OCI-LY7 (cell line): ENCODE measurements at regions not wholly inside any gene's neighbourhood (a gene's known extent, or its start where the extent isn't known, plus 50 kb on each side); places are given as distances from the start of the nearest gene placed in this dataset.

Experiments used
- BruUV-seq: library from RNA; stranded (reverse); fragments of 400-500 nt; replicated peaks from 2 replicates; lab custom pipeline; 2021; lab: Mats Ljungman, UMichigan
- CTCF ChIA-PET: fragments of 300-600 bp; sonication (Branson Sonifier 250); formaldehyde crosslinking; loops from one replicate; lab custom pipeline; 2022; ENCODE audit warnings: antibody characterized with exemption; ENCODE audit not compliant: unreplicated experiment; lab: Charles Lee
- POLR2A ChIA-PET: fragments of 300-600 bp; sonication (Branson Sonifier 250); formaldehyde crosslinking; loops from one replicate; lab custom pipeline; 2022; ENCODE audit warnings: antibody characterized with exemption; lab: Charles Lee
- DNase-seq: peaks from one replicate; pipeline ENCODE4 v3.0.0-alpha.2; 2015; ENCODE audit warnings: low spot score
- H2AFZ ChIP-seq: fragments of 200-600 bp; sonication (generic), shearing (Covaris generic); 2 replicates; pipeline ENCODE4 v1.6.1; 2014; ENCODE audit warnings: mild to moderate bottlenecking, antibody characterized with exemption, low read length, moderate library complexity
- H3K27ac ChIP-seq: fragments of 200-600 bp; sonication (generic); 2 replicates; pipeline ENCODE4 v1.5.1; 2014; ENCODE audit warnings: mixed run types, low read depth, mild to moderate bottlenecking, moderate library complexity, low read length, inconsistent platforms; ENCODE audit not compliant: poor library complexity, severe bottlenecking
- H3K36me3 ChIP-seq: fragments of 200-600 bp; sonication (generic); 2 replicates; pipeline ENCODE4 v1.6.1; 2014; ENCODE audit warnings: mild to moderate bottlenecking, antibody characterized with exemption, low read length, moderate library complexity, mixed read lengths; ENCODE audit not compliant: insufficient read depth
- H3K4me1 ChIP-seq: fragments of 200-600 bp; sonication (generic); 2 replicates; pipeline ENCODE4 v1.5.1; 2014; ENCODE audit warnings: mild to moderate bottlenecking, low read length; ENCODE audit not compliant: insufficient read depth, poor library complexity, severe bottlenecking
- H3K4me2 ChIP-seq: fragments of 200-600 bp; sonication (generic); 2 replicates; pipeline ENCODE4 v1.6.1; 2014; ENCODE audit warnings: mild to moderate bottlenecking, low read length
- H3K4me3 ChIP-seq: fragments of 200-600 bp; sonication (generic); 2 replicates; pipeline ENCODE4 v1.5.1; 2014; ENCODE audit warnings: mild to moderate bottlenecking, low read depth, low read length; ENCODE audit not compliant: poor library complexity, severe bottlenecking
- H3K79me2 ChIP-seq: fragments of 200-600 bp; sonication (generic); 2 replicates; pipeline ENCODE4 v1.6.1; 2016; ENCODE audit warnings: low read depth, mild to moderate bottlenecking, low read length, moderate library complexity, mixed read lengths; ENCODE audit not compliant: insufficient read depth
- H3K9me2 ChIP-seq: fragments of 200-600 bp; sonication (generic); 2 replicates; pipeline ENCODE4 v1.6.1; 2016; ENCODE audit warnings: mild to moderate bottlenecking, low read length, mixed read lengths; ENCODE audit not compliant: insufficient read depth
- H3K9me3 ChIP-seq: fragments of 200-600 bp; sonication (generic); 2 replicates; pipeline ENCODE4 v1.6.1; 2014; ENCODE audit warnings: mild to moderate bottlenecking, mixed run types, low read length, mixed read lengths
- H4K20me1 ChIP-seq: fragments of 200-600 bp; sonication (generic); 2 replicates; pipeline ENCODE4 v1.6.1; 2014; ENCODE audit warnings: mild to moderate bottlenecking, antibody characterized with exemption, low read length, moderate library complexity, mixed read lengths; ENCODE audit not compliant: insufficient read depth
- EZH2phosphoT487 ChIP-seq: fragments of 200-600 bp; sonication (generic); IDR thresholded peaks from 2 replicates; pipeline ENCODE4 v1.6.1; 2018; ENCODE audit warnings: low read depth, borderline replicate concordance, mild to moderate bottlenecking, mixed run types, antibody characterized with exemption, low read length, moderate library complexity, mixed read lengths
- intact Hi-C: fragments of 100-400 bp; cut with micrococcal nuclease; formaldehyde crosslinking; loops from one replicate; pipeline ENCODE4 v1.10.0; 2022; ENCODE audit not compliant: unreplicated experiment
- TF ChIP-seq, protein P1 (sequence below): fragments of 200-600 bp; sonication (generic); conservative IDR thresholded peaks from 2 replicates; pipeline ENCODE4 v1.5.1; 2014; ENCODE audit warnings: mild to moderate bottlenecking, antibody characterized with exemption, low read length, moderate library complexity, mixed read lengths

DNA sequence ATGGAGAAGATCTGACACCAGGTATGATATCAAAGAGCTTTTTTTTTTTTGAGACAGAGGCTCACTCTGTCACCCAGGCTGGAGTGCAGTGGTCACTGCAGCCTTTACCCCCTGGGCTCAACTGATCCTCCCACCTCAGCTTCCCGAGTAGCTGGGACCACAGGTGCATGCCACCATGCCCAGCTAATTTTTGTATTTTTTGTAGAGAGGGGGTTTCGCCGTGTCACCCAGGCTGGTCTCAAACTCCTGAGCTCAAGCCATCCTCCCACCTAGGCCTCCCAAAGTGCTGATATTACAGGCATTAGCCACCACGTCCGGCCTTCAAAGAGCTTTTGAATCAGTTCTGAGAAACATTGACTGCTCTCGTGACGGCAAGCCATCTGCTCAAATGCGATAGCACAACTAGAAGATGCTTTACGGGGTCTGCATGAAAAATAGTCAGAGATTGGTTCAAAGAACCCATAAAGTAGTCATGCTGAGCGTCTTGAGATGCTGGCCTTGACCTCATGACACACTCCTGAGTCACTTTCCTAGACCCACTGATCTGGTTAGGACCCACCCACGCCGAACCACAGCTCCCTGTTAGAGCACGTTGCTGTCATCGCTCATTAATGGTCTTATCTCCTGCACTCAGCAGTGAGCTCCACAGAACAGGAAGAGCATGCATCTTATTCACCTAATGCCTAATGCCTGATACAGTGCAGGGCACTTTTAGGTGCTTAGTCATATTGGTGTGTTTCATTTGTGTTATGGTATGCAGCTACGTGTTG lies 57.0 kb upstream of the NR2F2 start:
- H3K9me3 ChIP-seq = no peaks in the 10 kb centered on the region
- H3K9me2 ChIP-seq = no peaks in the 10 kb centered on the region
- intact Hi-C loops = no loop called here
- H3K79me2 ChIP-seq = no peaks in the 10 kb centered on the region
- H3K36me3 ChIP-seq = no peaks in the 10 kb centered on the region
- H2AFZ ChIP-seq = no peak overlapping the region
- ChIA-PET CTCF (no interaction called here), POLR2A (no interaction called here)
- DNase-seq = no peak
- no peak for TF ChIP-seq EZH2phosphoT487
- TF ChIP-seq, protein P1, sequence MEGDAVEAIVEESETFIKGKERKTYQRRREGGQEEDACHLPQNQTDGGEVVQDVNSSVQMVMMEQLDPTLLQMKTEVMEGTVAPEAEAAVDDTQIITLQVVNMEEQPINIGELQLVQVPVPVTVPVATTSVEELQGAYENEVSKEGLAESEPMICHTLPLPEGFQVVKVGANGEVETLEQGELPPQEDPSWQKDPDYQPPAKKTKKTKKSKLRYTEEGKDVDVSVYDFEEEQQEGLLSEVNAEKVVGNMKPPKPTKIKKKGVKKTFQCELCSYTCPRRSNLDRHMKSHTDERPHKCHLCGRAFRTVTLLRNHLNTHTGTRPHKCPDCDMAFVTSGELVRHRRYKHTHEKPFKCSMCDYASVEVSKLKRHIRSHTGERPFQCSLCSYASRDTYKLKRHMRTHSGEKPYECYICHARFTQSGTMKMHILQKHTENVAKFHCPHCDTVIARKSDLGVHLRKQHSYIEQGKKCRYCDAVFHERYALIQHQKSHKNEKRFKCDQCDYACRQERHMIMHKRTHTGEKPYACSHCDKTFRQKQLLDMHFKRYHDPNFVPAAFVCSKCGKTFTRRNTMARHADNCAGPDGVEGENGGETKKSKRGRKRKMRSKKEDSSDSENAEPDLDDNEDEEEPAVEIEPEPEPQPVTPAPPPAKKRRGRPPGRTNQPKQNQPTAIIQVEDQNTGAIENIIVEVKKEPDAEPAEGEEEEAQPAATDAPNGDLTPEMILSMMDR = no peak
- H3K4me2 ChIP-seq = no peak overlapping the region
- H3K4me1 ChIP-seq = no peaks in the 10 kb centered on the region
- no peaks in the 10 kb centered on the region for H4K20me1 ChIP-seq
- H3K4me3 ChIP-seq = no peak overlapping the region
- BruUV-seq = no TSS peak
- no peak overlapping the region for H3K27ac ChIP-seq

DNA sequence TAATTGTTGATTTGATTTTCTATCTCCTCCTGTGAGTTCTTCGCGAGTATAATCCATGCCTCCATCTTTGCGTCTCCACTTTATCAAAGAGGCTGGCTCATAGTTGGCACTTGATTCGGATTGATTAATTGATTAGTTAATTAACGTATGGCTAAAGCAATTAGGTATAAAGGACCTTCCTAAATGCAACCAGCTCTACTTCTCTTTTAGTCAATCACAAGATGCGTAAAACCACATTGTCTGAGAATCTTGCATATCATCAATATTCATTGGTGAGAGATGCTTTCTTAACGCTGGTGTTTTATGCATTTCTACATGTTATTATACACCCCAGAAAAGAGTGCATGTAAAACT lies 56.4 kb upstream of the NR2F2 start:
- no peaks in the 10 kb centered on the region for H3K9me2 ChIP-seq
- H3K4me3 ChIP-seq = no peak overlapping the region
- no peaks in the 10 kb centered on the region for H3K36me3 ChIP-seq
- H3K9me3 ChIP-seq = no peaks in the 10 kb centered on the region
- no peak overlapping the region for H3K4me2 ChIP-seq
- no TSS peak for BruUV-seq
- H4K20me1 ChIP-seq = no peaks in the 10 kb centered on the region
- ChIA-PET POLR2A (no interaction called here), CTCF (no interaction called here)
- DNase-seq = no peak
- TF ChIP-seq, protein P1 = no peak
- no peak for TF ChIP-seq EZH2phosphoT487
- no peak overlapping the region for H2AFZ ChIP-seq
- intact Hi-C loops = no loop called here
- H3K4me1 ChIP-seq = no peaks in the 10 kb centered on the region
- no peak overlapping the region for H3K27ac ChIP-seq
- no peaks in the 10 kb centered on the region for H3K79me2 ChIP-seq

DNA sequence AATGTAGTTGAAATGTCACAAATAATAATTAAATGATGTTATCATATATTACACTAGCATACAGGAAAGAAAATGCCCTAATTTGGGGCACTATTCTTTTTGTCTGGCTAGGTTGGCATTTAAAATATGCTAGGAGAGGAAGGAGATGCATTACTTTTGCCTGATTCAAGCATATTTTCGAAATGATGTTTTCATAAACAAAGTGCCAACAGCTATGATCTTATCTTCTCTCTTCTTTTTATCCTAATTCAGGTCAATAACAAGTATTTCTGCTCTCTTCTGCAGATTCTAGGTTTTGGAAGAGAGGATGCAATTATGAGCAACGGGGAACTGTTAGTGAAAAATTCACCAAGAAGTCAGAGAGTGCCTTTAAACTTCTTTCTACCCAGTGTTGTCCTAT lies 55.8 kb upstream of the NR2F2 start:
- Histone ChIP-seq H3K4me2 (no peak overlapping the region), H3K27ac (no peak overlapping the region), H3K9me2 (no peaks in the 10 kb centered on the region), H2AFZ (no peak overlapping the region), H3K4me1 (no peaks in the 10 kb centered on the region), H3K36me3 (no peaks in the 10 kb centered on the region), H4K20me1 (no peaks in the 10 kb centered on the region), H3K4me3 (no peak overlapping the region), H3K79me2 (no peaks in the 10 kb centered on the region), H3K9me3 (no peaks in the 10 kb centered on the region)
- ChIA-PET CTCF (no interaction called here), POLR2A (no interaction called here)
- TF ChIP-seq, protein P1 = no peak
- TF ChIP-seq EZH2phosphoT487 = no peak
- BruUV-seq = no TSS peak
- intact Hi-C loops = no loop called here
- no peak for DNase-seq
